Tibial nerve (tissue), 4 donors: ENCODE measurements at regions not wholly inside any gene's neighbourhood (a gene's known extent, or its start where the extent isn't known, plus 50 kb on each side); places are given as distances from the start of the nearest gene placed in this dataset.

ENCODE experiments used
- EP300 ChIP-seq, 2 donors: sonication (generic); formaldehyde crosslinking; IDR thresholded peaks; one replicate each; pipeline ENCODE4 v1.6.1; 2017; ENCODE audit warnings: antibody characterized with exemption in 2 of 2, mild to moderate bottlenecking in 1 of 2
- TF ChIP-seq, protein P1 (sequence below), 5 experiments: fragments of 200-600 bp in 3 of 5; fragments of 450-650 bp in 2 of 5; sonication (generic) in 3 of 5; IDR thresholded peaks; one replicate each; pipeline ENCODE4 v1.5.1; 2016 to 2019; ENCODE audit warnings: antibody characterized with exemption in 5 of 5, mild to moderate bottlenecking in 3 of 5, moderate library complexity in 2 of 5

DNA sequence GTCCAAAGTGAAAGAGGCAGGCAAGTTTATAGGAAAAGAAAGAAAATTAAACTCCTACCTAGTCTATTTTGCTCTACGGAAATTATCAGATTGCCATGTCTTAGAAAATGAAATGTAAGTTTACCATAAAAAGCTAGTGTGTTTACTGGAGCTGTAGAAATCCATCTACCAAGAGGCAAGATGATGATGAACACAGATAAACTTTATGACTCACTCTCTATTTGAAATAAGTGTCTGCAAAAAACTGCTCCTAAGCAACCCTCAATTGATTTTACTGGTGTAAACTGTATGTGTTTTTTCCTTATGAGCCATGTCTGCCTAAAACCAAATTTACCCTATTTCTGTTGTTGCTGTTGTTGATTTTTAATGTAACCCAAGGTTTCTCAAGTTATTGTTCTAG is 73.8 kb upstream of the TMEM106B start:
- TF ChIP-seq, protein P1, sequence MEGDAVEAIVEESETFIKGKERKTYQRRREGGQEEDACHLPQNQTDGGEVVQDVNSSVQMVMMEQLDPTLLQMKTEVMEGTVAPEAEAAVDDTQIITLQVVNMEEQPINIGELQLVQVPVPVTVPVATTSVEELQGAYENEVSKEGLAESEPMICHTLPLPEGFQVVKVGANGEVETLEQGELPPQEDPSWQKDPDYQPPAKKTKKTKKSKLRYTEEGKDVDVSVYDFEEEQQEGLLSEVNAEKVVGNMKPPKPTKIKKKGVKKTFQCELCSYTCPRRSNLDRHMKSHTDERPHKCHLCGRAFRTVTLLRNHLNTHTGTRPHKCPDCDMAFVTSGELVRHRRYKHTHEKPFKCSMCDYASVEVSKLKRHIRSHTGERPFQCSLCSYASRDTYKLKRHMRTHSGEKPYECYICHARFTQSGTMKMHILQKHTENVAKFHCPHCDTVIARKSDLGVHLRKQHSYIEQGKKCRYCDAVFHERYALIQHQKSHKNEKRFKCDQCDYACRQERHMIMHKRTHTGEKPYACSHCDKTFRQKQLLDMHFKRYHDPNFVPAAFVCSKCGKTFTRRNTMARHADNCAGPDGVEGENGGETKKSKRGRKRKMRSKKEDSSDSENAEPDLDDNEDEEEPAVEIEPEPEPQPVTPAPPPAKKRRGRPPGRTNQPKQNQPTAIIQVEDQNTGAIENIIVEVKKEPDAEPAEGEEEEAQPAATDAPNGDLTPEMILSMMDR (IDR thresholded peaks at IDR 0.05), result no peak
- TF ChIP-seq EP300 (IDR thresholded peaks at IDR 0.05), result no peak
